GM12872 (cell line): ENCODE measurements at regions not wholly inside any gene's neighbourhood (a gene's known extent, or its start where the extent isn't known, plus 50 kb on each side); places are given as distances from the start of the nearest gene placed in this dataset.

Source experiments
- CTCF ChIP-seq: IDR thresholded peaks from 3 replicates; pipeline ENCODE4 v1.5.1; 2011; ENCODE audit warnings: low read depth, mild to moderate bottlenecking, low read length, moderate library complexity; ENCODE audit not compliant: insufficient read depth

GRCh38 chr5:67490543-67491321 lies 294.1 kb upstream of the CD180 start:
- TF ChIP-seq CTCF, result no peak

GRCh38 chr5:67488885-67489284 lies 292.3 kb upstream of the CD180 start:
- TF ChIP-seq CTCF, result no peak

- no peak for TF ChIP-seq CTCF
Measured at GRCh38 chr5:67487862-67488261, 291.3 kb upstream of the CD180 start.

- no peak for TF ChIP-seq CTCF
Measured at GRCh38 chr5:67483453-67484030, 286.9 kb upstream of the CD180 start.

- TF ChIP-seq CTCF, result no peak
Measured at GRCh38 chr5:67481362-67481761, 284.8 kb upstream of the CD180 start.

GRCh38 chr5:67478337-67478736 lies 281.7 kb upstream of the CD180 start:
- TF ChIP-seq CTCF, result no peak

GRCh38 chr5:67476995-67477394 lies 280.4 kb upstream of the CD180 start:
- TF ChIP-seq CTCF, result no peak
